NB4 (cell line): ENCODE measurements at regions not wholly inside any gene's neighbourhood (a gene's known extent, or its start where the extent isn't known, plus 50 kb on each side); places are given as distances from the start of the nearest gene placed in this dataset.

ENCODE experiments used
- CTCF ChIP-seq: IDR thresholded peaks from one replicate; pipeline ENCODE4 v1.5.1; 2012; ENCODE audit warnings: low read depth, low read length
- MYC ChIP-seq: IDR thresholded peaks from 2 replicates; pipeline ENCODE4 v1.6.1; 2011; ENCODE audit warnings: low read depth, low read length
- POLR2A ChIP-seq: IDR thresholded peaks from 2 replicates; pipeline ENCODE4 v1.6.1; 2011; ENCODE audit warnings: mild to moderate bottlenecking; ENCODE audit not compliant: insufficient read length; ENCODE audit errors: extremely low read depth
- TF ChIP-seq, protein P1 (sequence below): IDR thresholded peaks from 2 replicates; pipeline ENCODE4 v1.6.1; 2011; ENCODE audit warnings: low read depth, low read length

DNA sequence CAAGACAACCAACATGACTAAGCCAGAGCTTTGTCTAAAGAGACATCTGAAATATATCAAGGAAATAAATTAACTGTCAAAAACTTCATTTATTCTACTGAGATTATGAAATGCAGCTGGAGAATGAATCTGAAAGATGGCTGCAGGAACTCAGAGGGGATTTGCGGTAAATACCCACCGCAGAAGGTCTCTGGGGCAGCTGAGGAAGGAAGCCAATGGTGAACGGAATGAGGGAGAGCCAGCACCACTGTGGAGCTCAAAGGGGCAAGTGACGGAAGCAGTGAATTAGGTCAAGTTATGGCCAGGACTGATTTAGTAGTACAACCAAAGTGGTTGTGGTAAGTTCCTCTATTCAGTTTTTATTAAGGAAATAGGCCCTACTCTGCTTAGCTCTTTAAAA, 215.3 kb upstream of the GLI3 start:
- TF ChIP-seq CTCF (no peak), POLR2A (no peak), MYC (no peak)
- TF ChIP-seq, protein P1, sequence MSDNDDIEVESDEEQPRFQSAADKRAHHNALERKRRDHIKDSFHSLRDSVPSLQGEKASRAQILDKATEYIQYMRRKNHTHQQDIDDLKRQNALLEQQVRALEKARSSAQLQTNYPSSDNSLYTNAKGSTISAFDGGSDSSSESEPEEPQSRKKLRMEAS = no peak
